Choroid plexus epithelial cell (primary cell): ENCODE measurements at regions not wholly inside any gene's neighbourhood (a gene's known extent, or its start where the extent isn't known, plus 50 kb on each side); places are given as distances from the start of the nearest gene placed in this dataset.
"Not testable (repeated sequence)": the region's sequence is repeated elsewhere in the genome, so short reads cannot be mapped to it uniquely, and the experiment has no call there.

ENCODE experiments used
- DNase-seq: peaks from one replicate; pipeline ENCODE4 v3.0.0-alpha.2; 2010; ENCODE audit warnings: low read depth
- H3K4me3 ChIP-seq: 2 replicates; pipeline ENCODE4 v1.5.1; 2011; ENCODE audit warnings: low read depth, mild to moderate bottlenecking, control low read depth, low read length, moderate library complexity
- TF ChIP-seq, protein P1 (sequence below): conservative IDR thresholded peaks from 2 replicates; pipeline ENCODE4 v1.5.1; 2011; ENCODE audit warnings: low read depth, mild to moderate bottlenecking, control low read depth, inconsistent platforms, low read length, moderate library complexity

DNA sequence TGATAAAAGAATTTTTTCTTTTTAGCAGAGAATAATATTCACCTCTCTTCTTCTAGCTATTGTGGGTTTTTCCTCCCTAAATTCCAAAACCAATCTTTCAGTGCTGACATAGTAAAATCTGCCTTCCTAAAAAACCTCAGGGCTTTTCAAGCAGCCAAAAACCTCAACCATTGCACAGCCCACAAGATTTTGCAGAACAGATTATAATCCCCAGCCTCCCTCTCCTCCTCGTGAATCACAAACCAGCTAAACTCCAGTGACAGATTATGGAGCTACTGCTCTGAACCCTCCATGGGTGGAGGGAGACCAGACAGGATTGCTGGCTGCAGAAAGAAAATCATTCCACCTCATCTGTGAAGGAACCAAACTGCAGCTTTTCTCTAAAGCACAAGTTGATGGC, 341.6 kb downstream of the SOX9 start:
- no peak overlapping the region for H3K4me3 ChIP-seq
- TF ChIP-seq, protein P1, sequence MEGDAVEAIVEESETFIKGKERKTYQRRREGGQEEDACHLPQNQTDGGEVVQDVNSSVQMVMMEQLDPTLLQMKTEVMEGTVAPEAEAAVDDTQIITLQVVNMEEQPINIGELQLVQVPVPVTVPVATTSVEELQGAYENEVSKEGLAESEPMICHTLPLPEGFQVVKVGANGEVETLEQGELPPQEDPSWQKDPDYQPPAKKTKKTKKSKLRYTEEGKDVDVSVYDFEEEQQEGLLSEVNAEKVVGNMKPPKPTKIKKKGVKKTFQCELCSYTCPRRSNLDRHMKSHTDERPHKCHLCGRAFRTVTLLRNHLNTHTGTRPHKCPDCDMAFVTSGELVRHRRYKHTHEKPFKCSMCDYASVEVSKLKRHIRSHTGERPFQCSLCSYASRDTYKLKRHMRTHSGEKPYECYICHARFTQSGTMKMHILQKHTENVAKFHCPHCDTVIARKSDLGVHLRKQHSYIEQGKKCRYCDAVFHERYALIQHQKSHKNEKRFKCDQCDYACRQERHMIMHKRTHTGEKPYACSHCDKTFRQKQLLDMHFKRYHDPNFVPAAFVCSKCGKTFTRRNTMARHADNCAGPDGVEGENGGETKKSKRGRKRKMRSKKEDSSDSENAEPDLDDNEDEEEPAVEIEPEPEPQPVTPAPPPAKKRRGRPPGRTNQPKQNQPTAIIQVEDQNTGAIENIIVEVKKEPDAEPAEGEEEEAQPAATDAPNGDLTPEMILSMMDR = no peak
- no peak for DNase-seq

DNA sequence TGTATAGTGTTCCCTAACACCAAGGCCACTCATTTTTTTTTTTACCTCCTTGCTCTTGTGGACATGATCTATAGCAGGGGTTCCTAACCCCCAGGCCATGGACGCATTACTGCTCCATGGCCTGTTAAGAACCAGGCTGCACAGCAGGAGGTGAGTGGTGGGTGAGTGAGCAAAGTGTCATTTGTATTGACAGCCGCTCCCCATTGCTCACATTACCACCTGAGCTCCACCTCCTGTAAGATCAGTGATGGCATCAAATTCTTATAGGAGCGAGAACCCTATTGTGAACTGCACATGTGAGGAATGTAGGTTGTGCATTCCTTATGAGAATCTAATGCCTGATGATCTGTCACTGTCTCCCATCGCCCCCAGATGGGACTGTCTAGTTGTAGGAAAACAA, 342.0 kb downstream of the SOX9 start:
- no peak for DNase-seq
- TF ChIP-seq, protein P1 = no peak
- no peak overlapping the region for H3K4me3 ChIP-seq

GRCh38 chr17:72463287-72464102, 342.7 kb downstream of the SOX9 start:
- no peak for DNase-seq
- TF ChIP-seq, protein P1 = no peak
- H3K4me3 ChIP-seq = no peak overlapping the region

GRCh38 chr17:72464221-72464620, 343.4 kb downstream of the SOX9 start:
- DNase-seq, H3K4me3 ChIP-seq: not testable (repeated sequence)

- peak overlapping the region; percentile 27 for H3K4me3 ChIP-seq
- TF ChIP-seq, protein P1 = no peak
- peak; percentile 81 for DNase-seq
Observed at GRCh38 chr17:72465191-72466024, 344.6 kb downstream of the SOX9 start.

DNA sequence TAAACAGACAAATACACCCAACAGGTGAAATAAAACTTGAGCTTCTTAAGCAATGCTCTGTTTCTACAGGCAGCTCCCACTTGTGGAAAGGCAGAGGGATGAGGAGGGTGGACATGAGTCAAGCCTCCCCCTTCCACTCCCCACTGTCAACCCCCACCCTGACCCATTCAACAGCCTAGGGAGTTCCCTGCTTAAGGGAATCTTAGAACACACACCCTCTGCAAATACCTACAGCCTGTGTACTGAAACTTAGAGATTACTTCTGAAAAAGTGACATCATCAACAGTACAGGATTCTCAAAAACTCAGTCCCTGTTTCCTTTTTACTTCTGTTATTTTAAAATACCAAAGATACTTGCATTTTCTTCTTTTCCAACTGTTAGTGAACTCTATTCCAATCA, 345.4 kb downstream of the SOX9 start:
- TF ChIP-seq, protein P1 = peak; percentile 16
- no peak overlapping the region for H3K4me3 ChIP-seq
- peak; percentile 69 for DNase-seq

DNA sequence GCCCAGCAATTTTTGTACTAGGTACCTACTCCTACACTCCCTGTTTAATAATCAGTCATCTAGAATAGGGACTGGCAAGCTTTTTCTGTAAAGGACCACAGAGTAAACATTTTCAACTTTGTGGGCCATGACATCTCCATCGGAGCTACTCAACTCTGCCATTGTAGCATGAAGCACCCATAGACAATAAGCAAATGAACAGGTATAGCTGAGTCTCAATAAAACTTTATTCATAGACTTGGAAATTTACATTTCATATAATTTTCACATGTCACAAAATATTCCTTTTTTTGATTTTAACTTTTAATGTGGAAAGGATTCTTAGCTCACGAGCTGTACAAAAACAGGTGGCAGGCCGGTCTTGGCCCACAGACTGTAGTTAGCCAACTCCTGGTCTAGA, 345.8 kb downstream of the SOX9 start:
- no peak for DNase-seq
- no peak overlapping the region for H3K4me3 ChIP-seq
- TF ChIP-seq, protein P1 = no peak
